GM12878 (cell line): ENCODE measurements at regions not wholly inside any gene's neighbourhood (a gene's known extent, or its start where the extent isn't known, plus 50 kb on each side); places are given as distances from the start of the nearest gene placed in this dataset.

ENCODE experiments used
- ATAC-seq: fragments of 200-7000 bp; cut with Tn5 transposase; 3 replicates; pipeline ENCODE4 v1.9.1; 2020; ENCODE audit warnings: mild to moderate bottlenecking, moderate library complexity
- BruUV-seq: library from RNA; stranded (reverse); fragments of 400-500 nt; replicated peaks from 2 replicates; lab custom pipeline; 2021; lab: Mats Ljungman, UMichigan
- CTCF ChIA-PET: fragments of 300-600 bp; sonication (Branson Sonifier 250); formaldehyde crosslinking; extraction: SDS; loops from one replicate; lab custom pipeline; 2021; ENCODE audit warnings: inconsistent platforms; lab: Yijun Ruan, JAX
- POLR2A ChIA-PET: fragments of 350-600 bp; formaldehyde crosslinking; extraction: SDS; loops from one replicate; lab custom pipeline; 2021; ENCODE audit warnings: inconsistent platforms; lab: Charles Lee
- RAD21 ChIA-PET: fragments of 300-600 bp; sonication (Branson Sonifier 250); formaldehyde crosslinking; loops from one replicate; lab custom pipeline; 2023; ENCODE audit warnings: antibody characterized with exemption; ENCODE audit not compliant: unreplicated experiment; lab: Charles Lee
- SMC1A ChIA-PET: fragments of 300-600 bp; sonication (Branson Sonifier 250); formaldehyde crosslinking; loops from one replicate; lab custom pipeline; 2023; ENCODE audit not compliant: unreplicated experiment, uncharacterized antibody; lab: Charles Lee
- DNase-seq: peaks from one replicate; pipeline ENCODE4 v3.0.0-alpha.2; 2011; ENCODE audit warnings: low read depth, low spot score
- FAIRE-seq: peaks from 3 replicates; lab custom pipeline; 2011; peaks lifted over from hg19 to GRCh38; lab: Jason Lieb, UNC
- H2AFZ ChIP-seq: 2 replicates; pipeline ENCODE4 v1.6.0; 2011; ENCODE audit warnings: low read depth, low read length, control low read depth; ENCODE audit not compliant: control insufficient read depth
- H3K27ac ChIP-seq: 2 replicates; pipeline ENCODE4 v1.5.1; 2011; ENCODE audit warnings: control low read depth; ENCODE audit not compliant: control insufficient read depth, insufficient read depth
- H3K27me3 ChIP-seq, 2 experiments: replicated peaks in 1 of 2; 2 replicates each; pipeline versions ENCODE4 v1.6.0 to v1.6.1; 2011; ENCODE audit warnings: low read length in 1 of 2; ENCODE audit not compliant: control insufficient read depth in 2 of 2, insufficient read depth in 2 of 2
- H3K36me3 ChIP-seq, 2 experiments: 2 replicates each; pipeline ENCODE4 v1.5.1; 2011; ENCODE audit warnings: low read length in 1 of 2; ENCODE audit not compliant: control insufficient read depth in 2 of 2, insufficient read depth in 2 of 2
- H3K4me1 ChIP-seq: 2 replicates; pipeline ENCODE4 v1.6.1; 2011; ENCODE audit warnings: mild to moderate bottlenecking, low read length, moderate library complexity, mixed read lengths; ENCODE audit not compliant: control insufficient read depth, insufficient read depth
- H3K4me2 ChIP-seq: 2 replicates; pipeline ENCODE4 v1.6.0; 2011; ENCODE audit warnings: control low read depth; ENCODE audit not compliant: control insufficient read depth, insufficient read depth
- H3K4me3 ChIP-seq: fragments of 200-600 bp; sonication (generic); 2 replicates; pipeline ENCODE4 v1.5.1; 2016
- H3K79me2 ChIP-seq: 2 replicates; pipeline ENCODE4 v1.6.0; 2011; ENCODE audit warnings: low read length; ENCODE audit not compliant: control insufficient read depth, insufficient read depth
- H3K9ac ChIP-seq: 2 replicates; pipeline ENCODE4 v1.8.0; 2011; ENCODE audit warnings: low read length, control low read depth, mixed read lengths; ENCODE audit not compliant: control insufficient read depth, insufficient read depth
- H3K9me3 ChIP-seq: replicated peaks from 3 replicates; pipeline ENCODE4 v1.5.1; 2011; ENCODE audit warnings: mild to moderate bottlenecking, low read length; ENCODE audit not compliant: control insufficient read depth, insufficient read depth
- H4K20me1 ChIP-seq: 2 replicates; pipeline ENCODE4 v1.6.0; 2011; ENCODE audit not compliant: control insufficient read depth, insufficient read depth
- BACH1 ChIP-seq: fragments of 450-650 bp; IDR thresholded peaks from 2 replicates; pipeline ENCODE4 v1.6.1; 2017; ENCODE audit warnings: mild to moderate bottlenecking, borderline replicate concordance
- BCL11A ChIP-seq: IDR thresholded peaks from 2 replicates; pipeline ENCODE4 v1.6.1; 2011; ENCODE audit warnings: low read depth, low read length
- EGR1 ChIP-seq, 2 experiments: IDR thresholded peaks; 1 replicate in 1 of 2; 2 replicates in 1 of 2; pipeline ENCODE4 v1.6.1; 2011 to 2012; ENCODE audit warnings: low read depth in 2 of 2, low read length in 2 of 2, borderline replicate concordance in 1 of 2, mild to moderate bottlenecking in 1 of 2, moderate library complexity in 1 of 2
- KLF5 ChIP-seq: fragments of 450-650 bp; IDR thresholded peaks from 2 replicates; pipeline ENCODE4 v1.6.1; 2014; ENCODE audit warnings: mild to moderate bottlenecking; ENCODE audit not compliant: partially characterized antibody
- LARP7 ChIP-seq: fragments of 450-650 bp; IDR thresholded peaks from 2 replicates; pipeline ENCODE4 v1.6.1; 2017; ENCODE audit warnings: mild to moderate bottlenecking
- POLR2AphosphoS5 ChIP-seq: IDR thresholded peaks from 2 replicates; pipeline ENCODE4 v1.6.1; 2011; ENCODE audit warnings: mild to moderate bottlenecking, low read length, inconsistent platforms
- SUPT20H ChIP-seq: IDR thresholded peaks from 2 replicates; pipeline ENCODE4 v1.6.1; 2011; ENCODE audit warnings: low read depth, mild to moderate bottlenecking, low read length, moderate library complexity, borderline replicate concordance; ENCODE audit not compliant: control insufficient read depth
- WRNIP1 ChIP-seq: IDR thresholded peaks from 2 replicates; pipeline ENCODE4 v1.6.1; 2011; ENCODE audit warnings: low read depth, low read length, improper control_type of control experiment, borderline replicate concordance
- ZNF274 ChIP-seq: IDR thresholded peaks from one replicate; pipeline ENCODE4 v1.8.0; 2011; ENCODE audit not compliant: insufficient read length, insufficient read depth
- WGBS: methylation state at CpG from one replicate; pipeline ENCODE4 v1.1.6; 2016; ENCODE audit warnings: low lambda C conversion rate; ENCODE audit not compliant: insufficient replicate concordance, insufficient coverage; ENCODE audit errors: missing lambda C conversion rate; 5-methylcytosine and 5-hydroxymethylcytosine counted together
- in situ Hi-C: fragments of 300-500 bp; cut with MboI; formaldehyde crosslinking; loops from 9 replicates; pipeline ENCODE4 v1.14.3; 2018; ENCODE audit warnings: mixed read lengths
- intact Hi-C: fragments of 100-400 bp; cut with micrococcal nuclease; formaldehyde crosslinking; loops from one replicate; pipeline ENCODE4 v1.14.2; 2022; ENCODE audit not compliant: unreplicated experiment
- TF ChIP-seq, protein P1 (sequence below): fragments of 450-650 bp; IDR thresholded peaks from 2 replicates; pipeline ENCODE4 v1.6.1; 2017; ENCODE audit warnings: mild to moderate bottlenecking, moderate library complexity
- TF ChIP-seq, protein P2 (sequence below): fragments of 450-650 bp; IDR thresholded peaks from 2 replicates; pipeline ENCODE4 v1.6.1; 2016; ENCODE audit warnings: mild to moderate bottlenecking

DNA sequence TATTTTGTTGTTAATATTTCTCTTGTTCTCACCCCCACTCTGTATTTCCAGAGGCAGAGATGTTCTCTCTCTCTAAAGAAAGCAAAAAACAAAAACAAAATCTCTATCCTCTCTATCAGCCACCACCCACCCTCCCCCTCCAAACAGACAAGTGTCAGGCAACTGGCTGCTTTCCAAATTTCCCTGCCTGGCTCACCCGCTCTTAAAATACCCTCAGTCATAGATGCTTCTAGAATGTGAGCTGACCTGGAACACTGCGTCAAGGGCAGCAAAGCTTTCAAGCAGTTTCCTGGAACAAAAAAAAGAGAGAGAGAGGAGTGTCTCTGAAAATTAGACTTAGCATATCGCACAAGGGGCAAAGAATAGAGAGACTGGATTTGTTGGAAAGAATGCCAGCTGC, 341.0 kb upstream of the ZMIZ1 start:
- in situ Hi-C loops (no loop called here), intact Hi-C loops (no loop called here)
- DNase-seq (no peak), ATAC-seq (no peak), FAIRE-seq (no peak)
- Histone ChIP-seq H2AFZ (no peak overlapping the region), H3K4me2 (no peak overlapping the region), H3K36me3 (no peaks in the 10 kb centered on the region), H3K9ac (no peak overlapping the region), H3K27me3 (peaks cover 0 to 3% of the 10 kb centered on the region in 2 experiments; a peak in 2 of 4 replicates), H3K4me3 (no peak overlapping the region), H3K4me1 (no peaks in the 10 kb centered on the region), H3K9me3 (no peaks in the 10 kb centered on the region), H4K20me1 (no peaks in the 10 kb centered on the region), H3K27ac (no peak overlapping the region), H3K79me2 (no peaks in the 10 kb centered on the region)
- BruUV-seq = no TSS peak
- WGBS = 23% methylated on average over 3 of the region's 3 CpGs
- no peak for TF ChIP-seq SUPT20H
- ChIA-PET CTCF (no interaction called here), SMC1A (no interaction called here), RAD21 (interaction anchor here (0.6 kb wide), 1 partner anchor 365 kb away, joined by 3 read pairs; no protein-coding TSS in a partner anchor), POLR2A (no interaction called here)

DNA sequence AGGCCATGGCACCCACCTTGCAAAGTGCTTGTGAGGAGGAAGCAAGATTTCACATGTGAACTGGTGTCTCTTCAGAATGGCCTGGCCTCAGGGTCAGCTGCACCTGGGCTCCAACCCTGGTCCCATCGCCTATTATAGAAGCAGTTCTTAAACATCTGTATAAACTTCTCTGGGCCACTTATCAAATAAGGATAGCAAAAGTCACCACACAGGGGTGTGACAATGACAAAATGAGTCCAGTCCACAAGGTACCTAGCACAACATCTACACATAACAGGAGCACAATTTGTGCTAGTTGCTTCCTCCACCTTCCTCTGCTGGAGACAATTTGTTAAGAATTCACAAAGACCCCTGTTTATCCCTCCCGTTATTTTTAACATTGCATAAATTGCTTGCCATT, 340.6 kb upstream of the ZMIZ1 start:
- no peak for FAIRE-seq
- no peak for TF ChIP-seq ZNF274
- TF ChIP-seq, protein P1, sequence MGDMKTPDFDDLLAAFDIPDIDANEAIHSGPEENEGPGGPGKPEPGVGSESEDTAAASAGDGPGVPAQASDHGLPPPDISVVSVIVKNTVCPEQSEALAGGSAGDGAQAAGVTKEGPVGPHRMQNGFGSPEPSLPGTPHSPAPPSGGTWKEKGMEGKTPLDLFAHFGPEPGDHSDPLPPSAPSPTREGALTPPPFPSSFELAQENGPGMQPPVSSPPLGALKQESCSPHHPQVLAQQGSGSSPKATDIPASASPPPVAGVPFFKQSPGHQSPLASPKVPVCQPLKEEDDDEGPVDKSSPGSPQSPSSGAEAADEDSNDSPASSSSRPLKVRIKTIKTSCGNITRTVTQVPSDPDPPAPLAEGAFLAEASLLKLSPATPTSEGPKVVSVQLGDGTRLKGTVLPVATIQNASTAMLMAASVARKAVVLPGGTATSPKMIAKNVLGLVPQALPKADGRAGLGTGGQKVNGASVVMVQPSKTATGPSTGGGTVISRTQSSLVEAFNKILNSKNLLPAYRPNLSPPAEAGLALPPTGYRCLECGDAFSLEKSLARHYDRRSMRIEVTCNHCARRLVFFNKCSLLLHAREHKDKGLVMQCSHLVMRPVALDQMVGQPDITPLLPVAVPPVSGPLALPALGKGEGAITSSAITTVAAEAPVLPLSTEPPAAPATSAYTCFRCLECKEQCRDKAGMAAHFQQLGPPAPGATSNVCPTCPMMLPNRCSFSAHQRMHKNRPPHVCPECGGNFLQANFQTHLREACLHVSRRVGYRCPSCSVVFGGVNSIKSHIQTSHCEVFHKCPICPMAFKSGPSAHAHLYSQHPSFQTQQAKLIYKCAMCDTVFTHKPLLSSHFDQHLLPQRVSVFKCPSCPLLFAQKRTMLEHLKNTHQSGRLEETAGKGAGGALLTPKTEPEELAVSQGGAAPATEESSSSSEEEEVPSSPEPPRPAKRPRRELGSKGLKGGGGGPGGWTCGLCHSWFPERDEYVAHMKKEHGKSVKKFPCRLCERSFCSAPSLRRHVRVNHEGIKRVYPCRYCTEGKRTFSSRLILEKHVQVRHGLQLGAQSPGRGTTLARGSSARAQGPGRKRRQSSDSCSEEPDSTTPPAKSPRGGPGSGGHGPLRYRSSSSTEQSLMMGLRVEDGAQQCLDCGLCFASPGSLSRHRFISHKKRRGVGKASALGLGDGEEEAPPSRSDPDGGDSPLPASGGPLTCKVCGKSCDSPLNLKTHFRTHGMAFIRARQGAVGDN = no peak
- no peak for TF ChIP-seq EGR1 (IDR thresholded peaks at IDR 0.05; ENCODE audit: borderline replicate concordance in 1 of 2, low read depth in 2 of 2, low read length in 2 of 2)
- no peak for TF ChIP-seq KLF5
- TF ChIP-seq, protein P2, sequence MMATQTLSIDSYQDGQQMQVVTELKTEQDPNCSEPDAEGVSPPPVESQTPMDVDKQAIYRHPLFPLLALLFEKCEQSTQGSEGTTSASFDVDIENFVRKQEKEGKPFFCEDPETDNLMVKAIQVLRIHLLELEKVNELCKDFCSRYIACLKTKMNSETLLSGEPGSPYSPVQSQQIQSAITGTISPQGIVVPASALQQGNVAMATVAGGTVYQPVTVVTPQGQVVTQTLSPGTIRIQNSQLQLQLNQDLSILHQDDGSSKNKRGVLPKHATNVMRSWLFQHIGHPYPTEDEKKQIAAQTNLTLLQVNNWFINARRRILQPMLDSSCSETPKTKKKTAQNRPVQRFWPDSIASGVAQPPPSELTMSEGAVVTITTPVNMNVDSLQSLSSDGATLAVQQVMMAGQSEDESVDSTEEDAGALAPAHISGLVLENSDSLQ = no peak
- no peak for TF ChIP-seq POLR2AphosphoS5
- no peak for TF ChIP-seq BACH1
- no peak for TF ChIP-seq WRNIP1
- TF ChIP-seq BCL11A = no peak
- no peak for TF ChIP-seq LARP7

More for the DNA sequence above, 340.6 kb upstream of the ZMIZ1 start:
- WGBS = 31% methylated on average over 2 of the region's 2 CpGs
- Histone ChIP-seq H3K4me1 (no peaks in the 10 kb centered on the region), H3K27ac (no peak overlapping the region), H3K36me3 (no peaks in the 10 kb centered on the region), H4K20me1 (no peaks in the 10 kb centered on the region), H3K9me3 (no peaks in the 10 kb centered on the region), H3K4me3 (no peak overlapping the region), H2AFZ (no peak overlapping the region), H3K4me2 (no peak overlapping the region), H3K27me3 (peaks cover 0 to 3% of the 10 kb centered on the region in 2 experiments; a peak in 2 of 4 replicates), H3K9ac (no peak overlapping the region), H3K79me2 (no peaks in the 10 kb centered on the region)
- in situ Hi-C loops = no loop called here
- POLR2A ChIA-PET = no interaction called here
- CTCF ChIA-PET = no interaction called here
- ATAC-seq (no peak), DNase-seq (no peak)
- intact Hi-C loops = no loop called here
- SMC1A ChIA-PET = no interaction called here
- RAD21 ChIA-PET = interaction anchor here (0.6 kb wide), 1 partner anchor 365 kb away, joined by 3 read pairs; no protein-coding TSS in a partner anchor
- no TSS peak for BruUV-seq
